GM12878 (cell line): ENCODE measurements at regions not wholly inside any gene's neighbourhood (a gene's known extent, or its start where the extent isn't known, plus 50 kb on each side); places are given as distances from the start of the nearest gene placed in this dataset.

Source experiments
- ATAC-seq: fragments of 200-7000 bp; cut with Tn5 transposase; 3 replicates; pipeline ENCODE4 v1.9.1; 2020; ENCODE audit warnings: mild to moderate bottlenecking, moderate library complexity
- BruUV-seq: library from RNA; stranded (reverse); fragments of 400-500 nt; replicated peaks from 2 replicates; lab custom pipeline; 2021; lab: Mats Ljungman, UMichigan
- CTCF ChIA-PET: fragments of 300-600 bp; sonication (Branson Sonifier 250); formaldehyde crosslinking; extraction: SDS; loops from one replicate; lab custom pipeline; 2021; ENCODE audit warnings: inconsistent platforms; lab: Yijun Ruan, JAX
- POLR2A ChIA-PET: fragments of 350-600 bp; formaldehyde crosslinking; extraction: SDS; loops from one replicate; lab custom pipeline; 2021; ENCODE audit warnings: inconsistent platforms; lab: Charles Lee
- RAD21 ChIA-PET: fragments of 300-600 bp; sonication (Branson Sonifier 250); formaldehyde crosslinking; loops from one replicate; lab custom pipeline; 2023; ENCODE audit warnings: antibody characterized with exemption; ENCODE audit not compliant: unreplicated experiment; lab: Charles Lee
- SMC1A ChIA-PET: fragments of 300-600 bp; sonication (Branson Sonifier 250); formaldehyde crosslinking; loops from one replicate; lab custom pipeline; 2023; ENCODE audit not compliant: unreplicated experiment, uncharacterized antibody; lab: Charles Lee
- DNase-seq: peaks from one replicate; pipeline ENCODE4 v3.0.0-alpha.2; 2011; ENCODE audit warnings: low read depth, low spot score
- FAIRE-seq: peaks from 3 replicates; lab custom pipeline; 2011; peaks lifted over from hg19 to GRCh38; lab: Jason Lieb, UNC
- H2AFZ ChIP-seq: 2 replicates; pipeline ENCODE4 v1.6.0; 2011; ENCODE audit warnings: low read depth, low read length, control low read depth; ENCODE audit not compliant: control insufficient read depth
- H3K27ac ChIP-seq: 2 replicates; pipeline ENCODE4 v1.5.1; 2011; ENCODE audit warnings: control low read depth; ENCODE audit not compliant: control insufficient read depth, insufficient read depth
- H3K27me3 ChIP-seq, 2 experiments: replicated peaks in 1 of 2; 2 replicates each; pipeline versions ENCODE4 v1.6.0 to v1.6.1; 2011; ENCODE audit warnings: low read length in 1 of 2; ENCODE audit not compliant: control insufficient read depth in 2 of 2, insufficient read depth in 2 of 2
- H3K36me3 ChIP-seq, 2 experiments: 2 replicates each; pipeline ENCODE4 v1.5.1; 2011; ENCODE audit warnings: low read length in 1 of 2; ENCODE audit not compliant: control insufficient read depth in 2 of 2, insufficient read depth in 2 of 2
- H3K4me1 ChIP-seq: 2 replicates; pipeline ENCODE4 v1.6.1; 2011; ENCODE audit warnings: mild to moderate bottlenecking, low read length, moderate library complexity, mixed read lengths; ENCODE audit not compliant: control insufficient read depth, insufficient read depth
- H3K4me2 ChIP-seq: 2 replicates; pipeline ENCODE4 v1.6.0; 2011; ENCODE audit warnings: control low read depth; ENCODE audit not compliant: control insufficient read depth, insufficient read depth
- H3K4me3 ChIP-seq: fragments of 200-600 bp; sonication (generic); 2 replicates; pipeline ENCODE4 v1.5.1; 2016
- H3K79me2 ChIP-seq: 2 replicates; pipeline ENCODE4 v1.6.0; 2011; ENCODE audit warnings: low read length; ENCODE audit not compliant: control insufficient read depth, insufficient read depth
- H3K9ac ChIP-seq: 2 replicates; pipeline ENCODE4 v1.8.0; 2011; ENCODE audit warnings: low read length, control low read depth, mixed read lengths; ENCODE audit not compliant: control insufficient read depth, insufficient read depth
- H3K9me3 ChIP-seq: replicated peaks from 3 replicates; pipeline ENCODE4 v1.5.1; 2011; ENCODE audit warnings: mild to moderate bottlenecking, low read length; ENCODE audit not compliant: control insufficient read depth, insufficient read depth
- H4K20me1 ChIP-seq: 2 replicates; pipeline ENCODE4 v1.6.0; 2011; ENCODE audit not compliant: control insufficient read depth, insufficient read depth
- SPI1 ChIP-seq: IDR thresholded peaks from 2 replicates; pipeline ENCODE4 v1.6.1; 2011; ENCODE audit warnings: low read depth, mild to moderate bottlenecking, low read length, moderate library complexity, borderline replicate concordance; ENCODE audit not compliant: insufficient read depth
- TCF12 ChIP-seq: IDR thresholded peaks from 2 replicates; pipeline ENCODE4 v1.6.1; 2011; ENCODE audit warnings: low read depth, mild to moderate bottlenecking, low read length
- WGBS: methylation state at CpG from one replicate; pipeline ENCODE4 v1.1.6; 2016; ENCODE audit warnings: low lambda C conversion rate; ENCODE audit not compliant: insufficient replicate concordance, insufficient coverage; ENCODE audit errors: missing lambda C conversion rate; 5-methylcytosine and 5-hydroxymethylcytosine counted together
- in situ Hi-C: fragments of 300-500 bp; cut with MboI; formaldehyde crosslinking; loops from 9 replicates; pipeline ENCODE4 v1.14.3; 2018; ENCODE audit warnings: mixed read lengths
- intact Hi-C: fragments of 100-400 bp; cut with micrococcal nuclease; formaldehyde crosslinking; loops from one replicate; pipeline ENCODE4 v1.14.2; 2022; ENCODE audit not compliant: unreplicated experiment
- TF ChIP-seq, protein P1 (sequence below): fragments of 450-650 bp; formaldehyde crosslinking; IDR thresholded peaks from 2 replicates; pipeline ENCODE4 v1.4.0; 2020; ENCODE audit warnings: mild to moderate bottlenecking, moderate library complexity

- TF ChIP-seq, protein P1, sequence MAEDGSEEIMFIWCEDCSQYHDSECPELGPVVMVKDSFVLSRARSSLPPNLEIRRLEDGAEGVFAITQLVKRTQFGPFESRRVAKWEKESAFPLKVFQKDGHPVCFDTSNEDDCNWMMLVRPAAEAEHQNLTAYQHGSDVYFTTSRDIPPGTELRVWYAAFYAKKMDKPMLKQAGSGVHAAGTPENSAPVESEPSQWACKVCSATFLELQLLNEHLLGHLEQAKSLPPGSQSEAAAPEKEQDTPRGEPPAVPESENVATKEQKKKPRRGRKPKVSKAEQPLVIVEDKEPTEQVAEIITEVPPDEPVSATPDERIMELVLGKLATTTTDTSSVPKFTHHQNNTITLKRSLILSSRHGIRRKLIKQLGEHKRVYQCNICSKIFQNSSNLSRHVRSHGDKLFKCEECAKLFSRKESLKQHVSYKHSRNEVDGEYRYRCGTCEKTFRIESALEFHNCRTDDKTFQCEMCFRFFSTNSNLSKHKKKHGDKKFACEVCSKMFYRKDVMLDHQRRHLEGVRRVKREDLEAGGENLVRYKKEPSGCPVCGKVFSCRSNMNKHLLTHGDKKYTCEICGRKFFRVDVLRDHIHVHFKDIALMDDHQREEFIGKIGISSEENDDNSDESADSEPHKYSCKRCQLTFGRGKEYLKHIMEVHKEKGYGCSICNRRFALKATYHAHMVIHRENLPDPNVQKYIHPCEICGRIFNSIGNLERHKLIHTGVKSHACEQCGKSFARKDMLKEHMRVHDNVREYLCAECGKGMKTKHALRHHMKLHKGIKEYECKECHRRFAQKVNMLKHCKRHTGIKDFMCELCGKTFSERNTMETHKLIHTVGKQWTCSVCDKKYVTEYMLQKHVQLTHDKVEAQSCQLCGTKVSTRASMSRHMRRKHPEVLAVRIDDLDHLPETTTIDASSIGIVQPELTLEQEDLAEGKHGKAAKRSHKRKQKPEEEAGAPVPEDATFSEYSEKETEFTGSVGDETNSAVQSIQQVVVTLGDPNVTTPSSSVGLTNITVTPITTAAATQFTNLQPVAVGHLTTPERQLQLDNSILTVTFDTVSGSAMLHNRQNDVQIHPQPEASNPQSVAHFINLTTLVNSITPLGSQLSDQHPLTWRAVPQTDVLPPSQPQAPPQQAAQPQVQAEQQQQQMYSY (CRISPR knock-in tag), result no peak
Measured at GRCh38 chr4:20358110-20358509, 106.4 kb downstream of the SLIT2 start (continued).

- CTCF ChIA-PET, result interaction anchor here (0.5 to 0.6 kb wide), 2 partner anchors 34 to 143 kb away, joined by 3 read pairs; no protein-coding TSS in a partner anchor
- H3K4me2 ChIP-seq, result no peak overlapping the region
- no peaks in the 10 kb centered on the region for H3K36me3 ChIP-seq
- FAIRE-seq (no peak), DNase-seq (no peak), ATAC-seq (peak; percentile 33; the same call in 1 of the 3 replicates)
- intact Hi-C loops (no loop called here), in situ Hi-C loops (no loop called here)
- no peaks in the 10 kb centered on the region for H3K9me3 ChIP-seq
- H3K9ac ChIP-seq, result no peak overlapping the region
- SMC1A ChIA-PET, result no interaction called here
- H2AFZ ChIP-seq, result peak overlapping the region; percentile 20; the same call in 1 of the 2 replicates
- WGBS, result 0% methylated on average over 1 of the region's 1 CpG
- POLR2A ChIA-PET, result no interaction called here
- H3K27ac ChIP-seq, result no peak overlapping the region
- no peaks in the 10 kb centered on the region for H4K20me1 ChIP-seq
- H3K27me3 ChIP-seq, result no peaks in the 10 kb centered on the region
- RAD21 ChIA-PET, result no interaction called here
- no peak for TF ChIP-seq TCF12
- TF ChIP-seq SPI1, result peak; percentile 81
- no TSS peak for BruUV-seq
- H3K4me1 ChIP-seq, result no peaks in the 10 kb centered on the region
- H3K4me3 ChIP-seq, result no peak overlapping the region
- H3K79me2 ChIP-seq, result no peaks in the 10 kb centered on the region
Measured at GRCh38 chr4:20359692-20360091, 108.0 kb downstream of the SLIT2 start.
